Hepatocyte (in vitro differentiated cells): ENCODE measurements at regions not wholly inside any gene's neighbourhood (a gene's known extent, or its start where the extent isn't known, plus 50 kb on each side); places are given as distances from the start of the nearest gene placed in this dataset.
"Not testable (repeated sequence)": the region's sequence is repeated elsewhere in the genome, so short reads cannot be mapped to it uniquely, and the experiment has no call there.

Experiments used
- DNase-seq: peaks from one replicate; pipeline ENCODE4 v3.0.0-alpha.2; 2016; ENCODE audit warnings: low spot score
- H2AFZ ChIP-seq: fragments of 200-600 bp; sonication (generic); 2 replicates; pipeline ENCODE4 v1.6.0; 2016; ENCODE audit warnings: antibody characterized with exemption, mild to moderate bottlenecking
- H3K27ac ChIP-seq: fragments of 200-600 bp; sonication (generic); 2 replicates; pipeline ENCODE4 v1.5.1; 2016; ENCODE audit warnings: mild to moderate bottlenecking
- H3K27me3 ChIP-seq: fragments of 200-600 bp; sonication (generic); 2 replicates; pipeline ENCODE4 v1.6.1; 2016
- H3K36me3 ChIP-seq: fragments of 200-600 bp; sonication (generic); replicated peaks from 2 replicates; pipeline ENCODE4 v1.5.1; 2016; ENCODE audit warnings: low read depth; ENCODE audit not compliant: insufficient read depth
- H3K4me1 ChIP-seq: fragments of 200-600 bp; sonication (generic); 2 replicates; pipeline ENCODE4 v1.5.1; 2016; ENCODE audit warnings: mild to moderate bottlenecking, moderate library complexity; ENCODE audit not compliant: insufficient read depth
- H3K4me2 ChIP-seq: fragments of 200-600 bp; sonication (generic); 2 replicates; pipeline ENCODE4 v1.6.0; 2016
- H3K4me3 ChIP-seq: fragments of 200-600 bp; sonication (generic); 2 replicates; pipeline ENCODE4 v1.5.1; 2016; ENCODE audit warnings: mild to moderate bottlenecking
- H3K79me2 ChIP-seq: fragments of 200-600 bp; sonication (generic); 2 replicates; pipeline ENCODE4 v1.6.0; 2017; ENCODE audit warnings: mild to moderate bottlenecking
- H3K9me2 ChIP-seq: fragments of 200-600 bp; sonication (generic); replicated peaks from 2 replicates; pipeline ENCODE4 v1.6.0; 2017; ENCODE audit warnings: mild to moderate bottlenecking; ENCODE audit not compliant: insufficient read depth
- H3K9me3 ChIP-seq: fragments of 200-600 bp; sonication (generic); 2 replicates; pipeline ENCODE4 v1.5.1; 2016; ENCODE audit warnings: low read depth, mild to moderate bottlenecking
- H4K20me1 ChIP-seq: fragments of 200-600 bp; sonication (generic); 2 replicates; pipeline ENCODE4 v1.6.0; 2016; ENCODE audit warnings: mild to moderate bottlenecking; ENCODE audit not compliant: insufficient read depth, poor library complexity, severe bottlenecking
- CTCF ChIP-seq: fragments of 200-600 bp; sonication (generic); IDR thresholded peaks from 2 replicates; pipeline ENCODE4 v1.5.1; 2016; ENCODE audit warnings: antibody characterized with exemption, mild to moderate bottlenecking; ENCODE audit not compliant: poor library complexity
- EZH2 ChIP-seq: fragments of 200-600 bp; sonication (generic); IDR thresholded peaks from 2 replicates; pipeline ENCODE4 v1.6.1; 2016; ENCODE audit warnings: antibody characterized with exemption, mild to moderate bottlenecking, borderline replicate concordance
- EZH2phosphoT487 ChIP-seq: fragments of 200-600 bp; sonication (generic); IDR thresholded peaks from one replicate; pipeline ENCODE4 v1.6.1; 2018; ENCODE audit warnings: antibody characterized with exemption, mild to moderate bottlenecking, low read depth, moderate library complexity; ENCODE audit not compliant: unreplicated experiment, severe bottlenecking
- whole genome bisulfite sequencing: methylation state at CpG from one replicate; pipeline ENCODE4 v1.1.6; 2016; ENCODE audit warnings: low lambda C conversion rate; ENCODE audit errors: missing lambda C conversion rate; 5-methylcytosine and 5-hydroxymethylcytosine counted together

DNA sequence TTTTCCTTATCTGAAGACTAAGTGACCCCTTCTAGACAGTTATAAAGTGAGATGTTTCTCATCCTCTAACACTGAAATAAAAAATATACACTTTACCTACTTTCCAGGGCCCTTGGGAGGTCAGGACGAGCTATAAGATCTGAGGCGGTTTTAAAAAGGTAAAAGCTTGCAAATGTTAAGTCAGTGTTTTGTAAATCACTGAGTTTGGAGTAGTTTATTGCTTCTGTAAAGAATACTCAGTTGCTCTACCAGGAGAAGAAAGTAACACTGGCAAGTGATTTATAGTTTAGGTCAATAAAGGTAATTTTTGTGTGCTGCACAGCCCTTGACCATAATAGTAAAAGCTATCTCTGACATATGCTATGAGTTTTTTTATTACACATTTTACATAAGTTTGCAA lies 584.5 kb downstream of the TMTC2 start:
- 64% methylated on average over 2 of the region's 2 CpGs for WGBS
- H3K4me3 ChIP-seq: no peak overlapping the region
- H3K36me3 ChIP-seq: no peaks in the 10 kb centered on the region
- TF ChIP-seq CTCF: no peak
- TF ChIP-seq EZH2phosphoT487: no peak
- no peak for TF ChIP-seq EZH2
- no peaks in the 10 kb centered on the region for H3K9me3 ChIP-seq
- no peaks in the 10 kb centered on the region for H3K27me3 ChIP-seq
- H2AFZ ChIP-seq: no peak overlapping the region
- no peak overlapping the region for H3K27ac ChIP-seq
- H3K4me1 ChIP-seq: no peaks in the 10 kb centered on the region
- H3K79me2 ChIP-seq: no peaks in the 10 kb centered on the region
- no peaks in the 10 kb centered on the region for H4K20me1 ChIP-seq
- DNase-seq: no peak
- no peak overlapping the region for H3K4me2 ChIP-seq
- no peaks in the 10 kb centered on the region for H3K9me2 ChIP-seq

- Histone ChIP-seq H3K4me2 (no peak overlapping the region), H3K4me3 (no peak overlapping the region), H3K27ac (no peak overlapping the region), H3K4me1 (no peaks in the 10 kb centered on the region), H2AFZ (no peak overlapping the region), H4K20me1 (no peaks in the 10 kb centered on the region), H3K27me3 (no peaks in the 10 kb centered on the region), H3K9me2 (no peaks in the 10 kb centered on the region), H3K79me2 (no peaks in the 10 kb centered on the region), H3K36me3 (no peaks in the 10 kb centered on the region), H3K9me3 (no peaks in the 10 kb centered on the region)
- DNase-seq: no peak
- no peak for TF ChIP-seq EZH2phosphoT487
- TF ChIP-seq EZH2: no peak
- TF ChIP-seq CTCF: no peak
Observed at GRCh38 chr12:83265808-83266207, 579.1 kb downstream of the TMTC2 start.

- no peaks in the 10 kb centered on the region for H3K79me2 ChIP-seq
- H3K36me3 ChIP-seq: no peaks in the 10 kb centered on the region
- H3K4me2 ChIP-seq: no peak overlapping the region
- no peak overlapping the region for H2AFZ ChIP-seq
- H3K27ac ChIP-seq: no peak overlapping the region
- H4K20me1 ChIP-seq: no peaks in the 10 kb centered on the region
- H3K9me3 ChIP-seq: no peaks in the 10 kb centered on the region
- H3K4me1 ChIP-seq: no peaks in the 10 kb centered on the region
- no peak for TF ChIP-seq EZH2
- no peak for TF ChIP-seq EZH2phosphoT487
- no peak for TF ChIP-seq CTCF
- H3K4me3 ChIP-seq: no peak overlapping the region
- H3K27me3 ChIP-seq: no peaks in the 10 kb centered on the region
- H3K9me2 ChIP-seq: no peaks in the 10 kb centered on the region
- DNase-seq: no peak
Observed at GRCh38 chr12:83261998-83262397, 575.3 kb downstream of the TMTC2 start.

DNA sequence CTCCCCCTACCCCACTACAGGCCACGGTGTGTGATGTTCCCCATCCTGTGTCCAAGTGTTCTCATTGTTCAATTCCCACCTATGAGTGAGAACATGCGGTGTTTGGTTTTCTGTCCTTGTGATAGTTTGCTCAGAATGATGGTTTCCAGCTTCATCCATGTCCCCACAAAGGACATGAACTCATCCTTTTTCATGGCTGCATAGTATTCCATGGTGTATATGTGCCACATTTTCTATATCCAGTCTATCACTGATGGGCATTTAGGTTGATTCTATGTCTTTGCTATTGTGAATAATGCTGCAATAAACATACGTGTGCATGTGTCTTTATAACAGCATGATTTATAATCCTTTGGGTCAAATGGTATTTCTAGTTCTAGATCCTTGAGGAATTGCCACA lies 573.4 kb downstream of the TMTC2 start:
- H2AFZ ChIP-seq, H3K27ac ChIP-seq, H3K4me3 ChIP-seq, H3K27me3 ChIP-seq, H3K36me3 ChIP-seq, H4K20me1 ChIP-seq, H3K9me2 ChIP-seq, DNase-seq, H3K9me3 ChIP-seq, H3K79me2 ChIP-seq, H3K4me2 ChIP-seq, H3K4me1 ChIP-seq: not testable (repeated sequence)
- WGBS: 93% methylated on average over 3 of the region's 3 CpGs
